ENCODE measurements at regions not wholly inside any gene's neighbourhood (a gene's known extent, or its start where the extent isn't known, plus 50 kb on each side); places are given as distances from the start of the nearest gene placed in this dataset.

DNA sequence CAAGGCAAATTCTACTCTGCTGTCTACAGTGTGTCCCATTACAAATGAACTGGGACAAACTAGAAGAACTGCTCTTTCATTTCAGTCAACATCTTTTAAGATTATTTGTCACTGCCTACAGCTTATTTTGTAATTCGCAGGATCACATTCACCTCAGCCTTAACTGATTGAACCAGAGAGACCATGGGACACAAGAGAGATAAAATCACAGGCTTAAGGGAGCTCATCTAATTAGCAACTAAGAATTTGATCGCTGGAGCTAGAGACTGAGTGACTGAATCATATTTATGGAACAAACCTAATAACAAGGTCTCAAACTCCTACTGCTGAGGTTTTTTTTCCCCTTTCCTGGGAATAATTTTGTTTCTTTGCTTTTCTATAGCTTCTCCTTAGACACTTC is 898.2 kb downstream of the PCDH18 start:
- no peak for TF ChIP-seq POLR2A (IDR thresholded peaks at IDR 0.05)
- TF ChIP-seq, protein P1, sequence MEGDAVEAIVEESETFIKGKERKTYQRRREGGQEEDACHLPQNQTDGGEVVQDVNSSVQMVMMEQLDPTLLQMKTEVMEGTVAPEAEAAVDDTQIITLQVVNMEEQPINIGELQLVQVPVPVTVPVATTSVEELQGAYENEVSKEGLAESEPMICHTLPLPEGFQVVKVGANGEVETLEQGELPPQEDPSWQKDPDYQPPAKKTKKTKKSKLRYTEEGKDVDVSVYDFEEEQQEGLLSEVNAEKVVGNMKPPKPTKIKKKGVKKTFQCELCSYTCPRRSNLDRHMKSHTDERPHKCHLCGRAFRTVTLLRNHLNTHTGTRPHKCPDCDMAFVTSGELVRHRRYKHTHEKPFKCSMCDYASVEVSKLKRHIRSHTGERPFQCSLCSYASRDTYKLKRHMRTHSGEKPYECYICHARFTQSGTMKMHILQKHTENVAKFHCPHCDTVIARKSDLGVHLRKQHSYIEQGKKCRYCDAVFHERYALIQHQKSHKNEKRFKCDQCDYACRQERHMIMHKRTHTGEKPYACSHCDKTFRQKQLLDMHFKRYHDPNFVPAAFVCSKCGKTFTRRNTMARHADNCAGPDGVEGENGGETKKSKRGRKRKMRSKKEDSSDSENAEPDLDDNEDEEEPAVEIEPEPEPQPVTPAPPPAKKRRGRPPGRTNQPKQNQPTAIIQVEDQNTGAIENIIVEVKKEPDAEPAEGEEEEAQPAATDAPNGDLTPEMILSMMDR (IDR thresholded peaks at IDR 0.05), result no peak
- no peak for TF ChIP-seq EP300 (IDR thresholded peaks at IDR 0.05)
- no peak for TF ChIP-seq POLR2AphosphoS5 (IDR thresholded peaks at IDR 0.05)
